Activated naive CD8-positive, alpha-beta T cell treated with anti-CD3 and anti-CD28 coated beads, Interleukin-2, amount 50 U/mL, for 24 hours (primary cell): ENCODE measurements at regions not wholly inside any gene's neighbourhood (a gene's known extent, or its start where the extent isn't known, plus 50 kb on each side); places are given as distances from the start of the nearest gene placed in this dataset.

Source experiments
- ATAC-seq: fragments of 150-1000 bp; cut with Tn5 transposase; one replicate; pipeline ENCODE4 v1.10.0; 2021
- DNase-seq: peaks from one replicate; pipeline ENCODE4 v3.0.0; 2021
- H3K27ac Mint-ChIP-seq: one replicate; pipeline ENCODE4 v1.8.0; 2021; ENCODE audit warnings: mild to moderate bottlenecking, mixed read lengths
- H3K27me3 Mint-ChIP-seq: one replicate; pipeline ENCODE4 v1.8.0; 2021; ENCODE audit warnings: mixed read lengths
- H3K36me3 Mint-ChIP-seq: one replicate; pipeline ENCODE4 v1.8.0; 2021; ENCODE audit warnings: low read depth, mixed read lengths
- H3K4me1 Mint-ChIP-seq: one replicate; pipeline ENCODE4 v1.8.0; 2021; ENCODE audit warnings: mixed read lengths
- H3K4me3 Mint-ChIP-seq: one replicate; pipeline ENCODE4 v1.8.0; 2021; ENCODE audit warnings: mild to moderate bottlenecking, moderate library complexity, mixed read lengths
- H3K9me3 Mint-ChIP-seq: one replicate; pipeline ENCODE4 v1.8.0; 2021; ENCODE audit warnings: mixed read lengths

- H3K9me3 Mint-ChIP-seq, result no peaks in the 10 kb centered on the region
- H3K4me1 Mint-ChIP-seq, result no peaks in the 10 kb centered on the region
- H3K27me3 Mint-ChIP-seq, result no peaks in the 10 kb centered on the region
- DNase-seq (no peak), ATAC-seq (no peak)
- H3K27ac Mint-ChIP-seq, result no peak overlapping the region
- H3K4me3 Mint-ChIP-seq, result no peak overlapping the region
- no peaks in the 10 kb centered on the region for H3K36me3 Mint-ChIP-seq
Measured at GRCh38 chr4:81876106-81876505, 404.4 kb upstream of the RASGEF1B start.

GRCh38 chr4:81874661-81875515 lies 403.2 kb upstream of the RASGEF1B start:
- no peak overlapping the region for H3K27ac Mint-ChIP-seq
- H3K27me3 Mint-ChIP-seq, result no peaks in the 10 kb centered on the region
- H3K4me3 Mint-ChIP-seq, result no peak overlapping the region
- H3K4me1 Mint-ChIP-seq, result no peaks in the 10 kb centered on the region
- no peaks in the 10 kb centered on the region for H3K36me3 Mint-ChIP-seq
- DNase-seq, result no peak
- no peaks in the 10 kb centered on the region for H3K9me3 Mint-ChIP-seq
- ATAC-seq, result no peak

GRCh38 chr4:81870275-81870674 lies 398.6 kb upstream of the RASGEF1B start:
- Mint-ChIP-seq H3K27ac (no peak overlapping the region), H3K27me3 (no peaks in the 10 kb centered on the region), H3K4me1 (no peaks in the 10 kb centered on the region), H3K36me3 (no peaks in the 10 kb centered on the region), H3K4me3 (no peak overlapping the region), H3K9me3 (no peaks in the 10 kb centered on the region)
- no peak for DNase-seq
- ATAC-seq, result no peak

- ATAC-seq, result no peak
- peaks cover 4% of the 10 kb centered on the region for H3K27me3 Mint-ChIP-seq
Measured at GRCh38 chr4:81860111-81860510, 388.4 kb upstream of the RASGEF1B start.

GRCh38 chr4:81854406-81854805 lies 382.7 kb upstream of the RASGEF1B start:
- H3K27me3 Mint-ChIP-seq, result peaks cover 2% of the 10 kb centered on the region
- H3K36me3 Mint-ChIP-seq, result peaks cover 14% of the 10 kb centered on the region
- H3K27ac Mint-ChIP-seq, result no peak overlapping the region
- ATAC-seq (no peak), DNase-seq (no peak)
- peaks cover 4% of the 10 kb centered on the region for H3K4me1 Mint-ChIP-seq
- H3K4me3 Mint-ChIP-seq, result no peak overlapping the region
- peaks cover 18% of the 10 kb centered on the region for H3K9me3 Mint-ChIP-seq

More at GRCh38 chr4:81860111-81860510, 388.4 kb upstream of the RASGEF1B start:
- H3K4me3 Mint-ChIP-seq, result no peak overlapping the region
- H3K27ac Mint-ChIP-seq, result no peak overlapping the region
- H3K4me1 Mint-ChIP-seq, result no peaks in the 10 kb centered on the region
- no peak for DNase-seq
- H3K9me3 Mint-ChIP-seq, result peaks cover 2% of the 10 kb centered on the region
- H3K36me3 Mint-ChIP-seq, result peaks cover 1% of the 10 kb centered on the region

GRCh38 chr4:81852031-81852715 lies 380.5 kb upstream of the RASGEF1B start:
- no peak for ATAC-seq
- Mint-ChIP-seq H3K36me3 (peaks cover 14% of the 10 kb centered on the region), H3K4me3 (no peak overlapping the region), H3K4me1 (peaks cover 4% of the 10 kb centered on the region), H3K9me3 (peaks cover 18% of the 10 kb centered on the region), H3K27me3 (no peaks in the 10 kb centered on the region), H3K27ac (no peak overlapping the region)
- no peak for DNase-seq

GRCh38 chr4:81850701-81851100 lies 379.0 kb upstream of the RASGEF1B start:
- no peak for ATAC-seq
- Mint-ChIP-seq H3K4me3 (no peak overlapping the region), H3K36me3 (peaks cover 14% of the 10 kb centered on the region), H3K27me3 (no peaks in the 10 kb centered on the region), H3K9me3 (peaks cover 18% of the 10 kb centered on the region), H3K27ac (no peak overlapping the region), H3K4me1 (peaks cover 4% of the 10 kb centered on the region)
- DNase-seq, result no peak

GRCh38 chr4:81845761-81846160 lies 374.1 kb upstream of the RASGEF1B start:
- Mint-ChIP-seq H3K27ac (no peak overlapping the region), H3K4me3 (no peak overlapping the region), H3K4me1 (peaks cover 9% of the 10 kb centered on the region), H3K27me3 (peaks cover 2% of the 10 kb centered on the region), H3K36me3 (no peaks in the 10 kb centered on the region), H3K9me3 (no peaks in the 10 kb centered on the region)
- DNase-seq, result no peak
- no peak for ATAC-seq

GRCh38 chr4:81845273-81845672 lies 373.6 kb upstream of the RASGEF1B start:
- Mint-ChIP-seq H3K36me3 (no peaks in the 10 kb centered on the region), H3K4me3 (no peak overlapping the region), H3K9me3 (no peaks in the 10 kb centered on the region), H3K27me3 (peaks cover 3% of the 10 kb centered on the region), H3K4me1 (peaks cover 11% of the 10 kb centered on the region), H3K27ac (no peak overlapping the region)
- no peak for DNase-seq
- no peak for ATAC-seq

- Mint-ChIP-seq H3K27me3 (peaks cover 3% of the 10 kb centered on the region), H3K4me1 (peaks cover 16% of the 10 kb centered on the region), H3K9me3 (no peaks in the 10 kb centered on the region), H3K27ac (no peak overlapping the region), H3K4me3 (no peak overlapping the region), H3K36me3 (no peaks in the 10 kb centered on the region)
- peak; percentile 66 for DNase-seq
- ATAC-seq, result peak; percentile 87
Measured at GRCh38 chr4:81844717-81845116, 373.0 kb upstream of the RASGEF1B start.

GRCh38 chr4:81839347-81840042 lies 367.8 kb upstream of the RASGEF1B start:
- Mint-ChIP-seq H3K27me3 (peaks cover 3% of the 10 kb centered on the region), H3K9me3 (no peaks in the 10 kb centered on the region), H3K27ac (no peak overlapping the region), H3K4me3 (no peak overlapping the region), H3K36me3 (no peaks in the 10 kb centered on the region), H3K4me1 (peaks cover 21% of the 10 kb centered on the region)
- DNase-seq, result no peak
- ATAC-seq, result peak; percentile 76

- no peak overlapping the region for H3K27ac Mint-ChIP-seq
- H3K4me3 Mint-ChIP-seq, result no peak overlapping the region
- no peaks in the 10 kb centered on the region for H3K9me3 Mint-ChIP-seq
- DNase-seq, result no peak
- peaks cover 3% of the 10 kb centered on the region for H3K27me3 Mint-ChIP-seq
- peaks cover 19% of the 10 kb centered on the region for H3K4me1 Mint-ChIP-seq
- H3K36me3 Mint-ChIP-seq, result no peaks in the 10 kb centered on the region
- no peak for ATAC-seq
Measured at GRCh38 chr4:81838586-81838985, 366.9 kb upstream of the RASGEF1B start.

GRCh38 chr4:81836716-81837115 lies 365.0 kb upstream of the RASGEF1B start:
- no peak overlapping the region for H3K27ac Mint-ChIP-seq
- peaks cover 3% of the 10 kb centered on the region for H3K27me3 Mint-ChIP-seq
- ATAC-seq, result no peak
- H3K9me3 Mint-ChIP-seq, result no peaks in the 10 kb centered on the region
- no peak overlapping the region for H3K4me3 Mint-ChIP-seq
- H3K36me3 Mint-ChIP-seq, result no peaks in the 10 kb centered on the region
- no peak for DNase-seq
- peaks cover 19% of the 10 kb centered on the region for H3K4me1 Mint-ChIP-seq

GRCh38 chr4:81833576-81833975 lies 361.9 kb upstream of the RASGEF1B start:
- Mint-ChIP-seq H3K4me3 (no peak overlapping the region), H3K9me3 (peaks cover 5% of the 10 kb centered on the region), H3K36me3 (no peaks in the 10 kb centered on the region), H3K27ac (no peak overlapping the region), H3K27me3 (no peaks in the 10 kb centered on the region), H3K4me1 (peaks cover 4% of the 10 kb centered on the region)
- DNase-seq (no peak), ATAC-seq (no peak)

GRCh38 chr4:81828991-81829390 lies 357.3 kb upstream of the RASGEF1B start:
- Mint-ChIP-seq H3K4me3 (no peak overlapping the region), H3K27ac (no peak overlapping the region)
- no peak for ATAC-seq

More at GRCh38 chr4:81828991-81829390, 357.3 kb upstream of the RASGEF1B start:
- Mint-ChIP-seq H3K4me1 (peaks cover 20% of the 10 kb centered on the region), H3K36me3 (peaks cover 4% of the 10 kb centered on the region), H3K27me3 (no peaks in the 10 kb centered on the region), H3K9me3 (peaks cover 5% of the 10 kb centered on the region)
- no peak for DNase-seq
